ENCODE measurements at regions not wholly inside any gene's neighbourhood (a gene's known extent, or its start where the extent isn't known, plus 50 kb on each side); places are given as distances from the start of the nearest gene placed in this dataset.
"Not testable (repeated sequence)": the region's sequence is repeated elsewhere in the genome, so short reads cannot be mapped to it uniquely, and the experiment has no call there.

GRCh38 chr2:40033781-40034180 is 254.7 kb upstream of the THUMPD2 start:
- Histone ChIP-seq H3K4me1 (replicated peaks) (no peaks in the 10 kb centered on the region), H3K9me3 (no peaks in the 10 kb centered on the region), H3K27me3 (replicated peaks; ENCODE audit: insufficient read depth) (no peaks in the 10 kb centered on the region), H3K36me3 (no peaks in the 10 kb centered on the region), H3K27ac (no peak overlapping the region), H3K4me3 (no peak overlapping the region)
- WGBS: 81% methylated on average over 4 of the region's 4 CpGs
- intact Hi-C loops (cut with DNase I): no loop called here
- TF ChIP-seq POLR2A (IDR thresholded peaks at IDR 0.05) (no peak), POLR2AphosphoS5 (IDR thresholded peaks at IDR 0.05) (no peak), CTCF (IDR thresholded peaks at IDR 0.05) (no peak)
- no peak for DNase-seq (ENCODE audit: low spot score)

GRCh38 chr2:40032650-40033319 is 253.7 kb upstream of the THUMPD2 start:
- H3K27ac ChIP-seq: no peak overlapping the region
- TF ChIP-seq CTCF (IDR thresholded peaks at IDR 0.05) (no peak), POLR2A (IDR thresholded peaks at IDR 0.05) (no peak)
- intact Hi-C loops (cut with DNase I): no loop called here
- WGBS: 70% methylated on average over 2 of the region's 2 CpGs
- no peaks in the 10 kb centered on the region for H3K36me3 ChIP-seq
- no peaks in the 10 kb centered on the region for H3K9me3 ChIP-seq
- H3K4me1 ChIP-seq (replicated peaks): no peaks in the 10 kb centered on the region
- H3K4me3 ChIP-seq: no peak overlapping the region
- DNase-seq (ENCODE audit: low spot score): no peak
- no peaks in the 10 kb centered on the region for H3K27me3 ChIP-seq (replicated peaks; ENCODE audit: insufficient read depth)

DNA sequence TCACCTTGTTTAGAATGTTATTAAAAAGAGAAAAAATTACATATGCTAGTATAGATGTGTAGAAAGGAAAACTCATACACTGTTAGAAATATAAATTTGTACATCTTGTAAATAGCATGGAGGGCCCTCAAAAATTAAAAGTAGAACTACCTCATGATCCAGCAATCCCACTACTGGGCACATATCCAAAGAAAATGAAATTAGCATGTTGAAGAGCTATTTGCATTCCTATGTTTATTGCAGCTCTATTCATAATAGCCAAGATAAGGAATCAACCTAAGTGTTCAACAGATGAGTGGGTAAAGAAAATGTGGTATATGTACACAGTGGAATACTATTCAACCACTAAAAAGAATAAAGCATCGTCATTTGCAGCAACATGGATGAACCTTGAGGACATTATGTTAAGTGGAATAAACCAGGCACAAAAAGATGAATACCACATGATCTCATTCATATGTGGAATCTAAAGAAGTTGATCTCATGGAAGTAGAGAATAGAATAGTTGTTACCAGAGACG is 251.5 kb upstream of the THUMPD2 start:
- 95% methylated on average over 2 of the region's 2 CpGs for WGBS
- H3K27me3 ChIP-seq (replicated peaks; ENCODE audit: insufficient read depth): no peaks in the 10 kb centered on the region
- no peaks in the 10 kb centered on the region for H3K4me1 ChIP-seq (replicated peaks)
- no peak overlapping the region for H3K4me3 ChIP-seq
- TF ChIP-seq POLR2AphosphoS5 (IDR thresholded peaks at IDR 0.05) (no peak), POLR2A (IDR thresholded peaks at IDR 0.05) (no peak), CTCF (IDR thresholded peaks at IDR 0.05) (no peak)
- intact Hi-C loops (cut with DNase I): no loop called here
- no peak for DNase-seq (ENCODE audit: low spot score)
- H3K27ac ChIP-seq: no peak overlapping the region
- no peaks in the 10 kb centered on the region for H3K9me3 ChIP-seq
- H3K36me3 ChIP-seq: no peaks in the 10 kb centered on the region

DNA sequence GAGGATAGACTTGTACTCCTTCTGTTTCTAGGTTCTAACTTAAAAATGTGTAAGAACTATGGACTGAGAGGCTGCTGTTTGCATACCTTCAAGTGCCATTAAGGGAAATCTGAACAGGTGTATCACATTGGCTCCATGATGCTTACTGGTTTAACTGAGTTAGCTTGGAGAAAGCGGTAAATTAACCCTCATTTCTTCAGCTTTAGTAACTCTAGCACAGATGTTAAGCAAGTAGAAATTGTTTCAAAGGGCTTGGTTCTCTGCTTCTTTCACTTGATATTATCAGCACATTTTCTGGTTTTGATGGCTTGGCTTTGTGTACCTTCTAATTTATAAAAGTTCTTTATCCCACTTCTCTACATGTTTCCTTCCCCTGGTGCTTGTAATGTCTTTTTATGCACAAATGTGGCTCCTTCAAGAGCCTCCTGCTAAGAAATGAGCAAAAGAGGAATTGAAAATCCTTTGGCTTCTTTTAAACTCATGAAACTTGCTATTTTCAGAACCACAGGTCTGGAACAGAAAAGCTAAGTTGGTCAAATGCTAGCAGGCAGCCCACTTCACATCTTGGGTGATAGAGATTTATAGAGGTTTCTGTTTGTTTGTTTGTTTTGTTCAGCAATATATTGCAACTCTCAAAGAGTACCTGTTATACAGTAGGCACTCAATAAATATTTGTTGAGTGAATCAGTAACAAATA is 249.9 kb upstream of the THUMPD2 start:
- Histone ChIP-seq H3K4me3 (no peak overlapping the region), H3K9me3 (no peaks in the 10 kb centered on the region), H3K27ac (no peak overlapping the region), H3K36me3 (no peaks in the 10 kb centered on the region), H3K4me1 (replicated peaks) (no peaks in the 10 kb centered on the region), H3K27me3 (replicated peaks; ENCODE audit: insufficient read depth) (no peaks in the 10 kb centered on the region)
- intact Hi-C loops (cut with DNase I): no loop called here
- no peak for DNase-seq (ENCODE audit: low spot score)
- TF ChIP-seq CTCF (IDR thresholded peaks at IDR 0.05) (no peak), POLR2AphosphoS5 (IDR thresholded peaks at IDR 0.05) (no peak), POLR2A (IDR thresholded peaks at IDR 0.05) (no peak)
- WGBS: 82% methylated on average over 1 of the region's 1 CpG

GRCh38 chr2:40027968-40028367 is 248.9 kb upstream of the THUMPD2 start:
- DNase-seq (ENCODE audit: low spot score): no peak
- 69% methylated on average over 1 of the region's 1 CpG for WGBS

GRCh38 chr2:40025276-40025675 is 246.2 kb upstream of the THUMPD2 start:
- DNase-seq (ENCODE audit: low spot score); H3K4me3 ChIP-seq; H3K9me3 ChIP-seq; H3K36me3 ChIP-seq; H3K27ac ChIP-seq; H3K27me3 ChIP-seq (replicated peaks; ENCODE audit: insufficient read depth); H3K4me1 ChIP-seq (replicated peaks); intact Hi-C loops (cut with DNase I): not testable (repeated sequence)
- WGBS: 76% methylated on average over 3 of the region's 3 CpGs

More at GRCh38 chr2:40027968-40028367, 248.9 kb upstream of the THUMPD2 start:
- Histone ChIP-seq H3K4me1 (replicated peaks) (no peaks in the 10 kb centered on the region), H3K36me3 (no peaks in the 10 kb centered on the region), H3K9me3 (no peaks in the 10 kb centered on the region), H3K4me3 (no peak overlapping the region), H3K27me3 (replicated peaks; ENCODE audit: insufficient read depth) (no peaks in the 10 kb centered on the region), H3K27ac (no peak overlapping the region)
- intact Hi-C loops (cut with DNase I): no loop called here
- no peak for TF ChIP-seq POLR2A (IDR thresholded peaks at IDR 0.05)
- no peak for TF ChIP-seq POLR2AphosphoS5 (IDR thresholded peaks at IDR 0.05)
- TF ChIP-seq CTCF (IDR thresholded peaks at IDR 0.05): no peak
